ENCODE measurements at regions not wholly inside any gene's neighbourhood (a gene's known extent, or its start where the extent isn't known, plus 50 kb on each side); places are given as distances from the start of the nearest gene placed in this dataset.
"Not testable (repeated sequence)": the region's sequence is repeated elsewhere in the genome, so short reads cannot be mapped to it uniquely, and the experiment has no call there.

DNA sequence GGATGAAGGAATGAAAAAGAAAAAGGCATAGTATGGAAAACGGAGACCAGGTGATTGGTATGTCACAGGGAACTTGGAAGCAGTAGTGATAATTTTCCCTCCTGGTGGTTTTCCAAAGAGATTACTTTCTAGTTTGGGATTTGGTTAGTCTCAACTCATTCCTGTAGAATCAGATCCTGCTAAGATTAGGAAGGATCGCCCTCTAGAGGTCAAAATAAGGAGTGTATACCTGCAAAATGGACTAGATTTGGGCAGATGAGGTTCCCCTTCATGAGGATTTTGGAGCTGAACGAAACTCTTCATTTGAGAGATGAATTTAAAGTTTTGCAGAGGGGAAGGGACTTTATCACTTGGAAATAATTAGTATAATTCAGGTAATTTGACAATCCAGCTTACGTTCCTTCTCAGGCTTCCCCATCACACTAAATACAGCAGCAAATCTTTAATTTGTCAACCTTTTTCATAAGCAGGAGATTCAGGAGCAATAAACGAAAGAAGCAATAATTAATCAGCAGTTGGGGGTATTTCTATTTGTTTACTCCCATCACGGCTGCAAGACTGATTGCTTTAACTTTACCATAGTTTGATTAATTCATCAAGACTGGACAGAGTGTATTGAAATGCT is 65.2 kb downstream of the CCDC195 start:
- DNase-seq = peak; percentile 11

DNA sequence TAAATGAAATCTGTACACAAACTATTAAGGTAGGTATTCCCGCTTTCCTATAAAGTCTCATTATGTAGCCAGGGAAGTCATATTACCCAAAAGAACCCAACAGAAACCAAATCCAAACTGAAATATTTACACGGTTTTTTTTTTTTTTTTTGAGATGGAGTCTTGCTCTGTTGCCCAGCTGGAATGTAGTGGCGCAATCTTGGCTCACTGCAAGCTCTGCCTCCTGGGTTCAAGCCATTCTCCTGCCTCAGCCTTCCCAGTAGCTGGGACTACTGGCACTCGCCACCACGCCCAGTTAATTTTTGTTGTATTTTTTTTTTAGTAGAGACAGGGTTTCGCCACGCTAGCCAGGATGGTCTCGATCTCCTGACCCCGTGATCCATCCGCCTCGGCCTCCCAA is 62.5 kb upstream of the CUL3 start:
- DNase-seq = not testable (repeated sequence)

DNA sequence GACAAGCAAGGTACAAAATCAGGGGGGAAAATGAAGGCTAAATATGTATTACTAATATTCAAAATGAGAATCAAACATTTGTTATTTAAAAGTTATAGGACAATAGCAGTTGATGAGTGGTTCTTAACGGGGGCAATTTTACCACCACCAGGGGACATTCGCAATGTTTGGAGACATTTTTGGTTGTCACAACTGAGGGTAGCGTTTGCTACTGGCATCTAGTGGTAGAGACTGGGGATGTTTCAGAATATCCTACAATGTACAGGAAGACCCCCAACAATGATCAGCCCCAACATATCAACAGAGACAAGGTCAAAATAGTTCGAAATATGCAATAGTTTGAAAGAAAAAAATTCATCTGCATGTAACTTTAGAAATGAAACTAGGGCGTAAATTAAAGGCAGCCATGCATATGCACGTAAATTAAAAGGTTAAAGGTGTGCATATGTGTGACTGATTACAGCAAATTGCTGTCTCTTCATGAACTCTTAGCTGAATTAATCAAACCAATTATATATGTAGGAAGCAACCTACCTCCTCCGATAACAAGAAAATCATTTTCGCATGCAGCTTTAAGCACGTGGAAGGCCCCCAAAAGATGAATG is 61.2 kb upstream of the CUL3 start:
- no peak for DNase-seq

DNA sequence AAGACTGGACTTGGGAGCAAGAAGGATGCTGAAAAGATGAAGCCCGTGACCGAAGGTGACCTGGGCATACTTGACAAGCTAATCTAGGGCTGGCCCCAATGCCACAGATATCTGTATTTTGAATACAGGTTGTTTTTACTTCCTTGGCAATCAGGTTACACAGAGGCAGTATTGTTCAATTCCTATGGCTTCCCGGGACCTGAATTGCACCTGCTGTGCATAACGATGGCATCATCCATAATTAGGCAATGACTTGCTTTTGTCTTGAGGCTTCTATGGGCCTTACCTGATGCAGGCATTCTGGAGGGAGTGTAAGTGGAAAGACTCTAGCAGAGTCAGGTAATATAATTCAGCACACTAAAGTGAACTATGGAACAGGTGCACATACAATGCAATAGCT is 60.6 kb upstream of the CUL3 start:
- DNase-seq = no peak

DNA sequence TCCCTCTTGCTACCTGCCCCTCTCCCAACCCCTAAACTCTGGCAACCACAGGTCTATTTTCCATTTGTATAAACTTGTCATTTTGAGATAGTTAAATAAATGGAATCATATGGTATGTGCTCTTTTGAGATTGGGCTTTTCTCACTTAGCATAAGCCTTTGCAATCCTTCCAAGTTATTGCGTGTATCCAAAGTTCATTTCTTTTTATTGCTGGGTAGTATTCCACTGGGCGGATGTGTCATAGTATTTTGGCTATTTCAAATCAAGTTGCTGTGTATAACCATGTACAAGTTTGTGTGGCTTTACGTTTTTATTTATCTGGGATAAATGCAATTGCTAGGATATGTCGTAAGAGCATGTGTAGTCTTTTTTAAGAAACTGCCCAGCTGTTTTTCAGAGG is 55.5 kb upstream of the CUL3 start:
- no peak for DNase-seq

DNA sequence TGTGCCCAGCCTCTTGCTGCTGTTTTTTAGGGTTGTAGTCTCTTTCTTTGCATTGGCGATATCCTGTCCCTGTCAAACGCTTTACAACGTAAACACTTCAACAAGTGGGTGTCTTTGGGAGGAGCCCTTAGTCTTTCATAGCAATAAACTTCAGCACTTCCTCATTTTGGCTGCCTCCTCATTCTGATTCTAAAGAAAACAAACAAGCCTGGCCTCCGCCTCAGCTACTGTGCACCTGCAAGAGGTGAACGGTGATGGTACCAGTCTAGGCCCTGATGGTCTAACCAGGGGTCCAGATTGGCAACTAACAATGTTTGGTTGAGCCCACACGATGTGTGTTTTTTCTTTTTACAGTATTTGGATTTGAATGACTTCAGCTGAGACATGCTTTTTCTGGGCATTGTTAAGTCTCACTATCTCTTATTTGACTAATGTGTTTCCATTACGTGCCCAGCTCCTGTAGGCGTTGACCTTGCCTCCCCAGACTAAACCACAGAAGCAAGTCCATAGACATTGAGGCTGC is 53.2 kb upstream of the CUL3 start:
- DNase-seq = peak; percentile 48

Data from stimulated activated CD4-positive, alpha-beta T cell treated with anti-CD3 and anti-CD28 coated beads, Interleukin-4, amount 100 ng/mL, for 24 hours (primary cell).